KMS-11 (cell line): ENCODE measurements at regions not wholly inside any gene's neighbourhood (a gene's known extent, or its start where the extent isn't known, plus 50 kb on each side); places are given as distances from the start of the nearest gene placed in this dataset.

ENCODE experiments used
- H2AFZ ChIP-seq: fragments of 200-600 bp; sonication (generic); 2 replicates; pipeline ENCODE4 v1.6.1; 2016; ENCODE audit warnings: antibody characterized with exemption, mixed run types, low read depth
- H3K27ac ChIP-seq: fragments of 200-600 bp; sonication (generic); 2 replicates; pipeline ENCODE4 v1.6.1; 2016; ENCODE audit warnings: mild to moderate bottlenecking, mixed run types
- H3K27me3 ChIP-seq: fragments of 200-600 bp; sonication (generic); 2 replicates; pipeline ENCODE4 v1.6.1; 2017; ENCODE audit warnings: mild to moderate bottlenecking, low read depth, mixed run types, moderate library complexity; ENCODE audit not compliant: insufficient read depth
- H3K36me3 ChIP-seq: fragments of 200-600 bp; sonication (generic); 2 replicates; pipeline ENCODE4 v1.6.1; 2017; ENCODE audit warnings: mild to moderate bottlenecking, mixed run types; ENCODE audit not compliant: insufficient read depth
- H3K4me1 ChIP-seq: fragments of 200-600 bp; sonication (generic); 2 replicates; pipeline ENCODE4 v1.6.1; 2016; ENCODE audit warnings: mild to moderate bottlenecking, low read depth, mixed run types; ENCODE audit not compliant: poor library complexity, severe bottlenecking
- H3K4me2 ChIP-seq: fragments of 200-600 bp; sonication (generic); 2 replicates; pipeline ENCODE4 v1.7.0; 2016; ENCODE audit warnings: mild to moderate bottlenecking, mixed run types
- H3K4me3 ChIP-seq: fragments of 200-600 bp; sonication (generic); IDR thresholded peaks from 2 replicates; pipeline ENCODE4 v1.6.1; 2017; ENCODE audit warnings: low read depth, low read length, mixed read lengths; ENCODE audit not compliant: insufficient read depth
- H3K79me2 ChIP-seq: fragments of 200-600 bp; sonication (generic); 2 replicates; pipeline ENCODE4 v1.6.1; 2016; ENCODE audit warnings: low read depth, mixed run types; ENCODE audit not compliant: insufficient read depth
- H3K9ac ChIP-seq: fragments of 200-600 bp; sonication (generic); 2 replicates; pipeline ENCODE4 v1.6.1; 2016; ENCODE audit warnings: mild to moderate bottlenecking, mixed run types
- H4K20me1 ChIP-seq: fragments of 200-600 bp; sonication (generic); 2 replicates; pipeline ENCODE4 v1.6.1; 2016; ENCODE audit warnings: mild to moderate bottlenecking, mixed run types; ENCODE audit not compliant: insufficient read depth
- TF ChIP-seq, protein P1 (sequence below): fragments of 200-600 bp; sonication (generic); conservative IDR thresholded peaks from 2 replicates; pipeline ENCODE4 v1.6.1; 2017; ENCODE audit warnings: low read depth, mild to moderate bottlenecking, antibody characterized with exemption, low read length, moderate library complexity, mixed read lengths

DNA sequence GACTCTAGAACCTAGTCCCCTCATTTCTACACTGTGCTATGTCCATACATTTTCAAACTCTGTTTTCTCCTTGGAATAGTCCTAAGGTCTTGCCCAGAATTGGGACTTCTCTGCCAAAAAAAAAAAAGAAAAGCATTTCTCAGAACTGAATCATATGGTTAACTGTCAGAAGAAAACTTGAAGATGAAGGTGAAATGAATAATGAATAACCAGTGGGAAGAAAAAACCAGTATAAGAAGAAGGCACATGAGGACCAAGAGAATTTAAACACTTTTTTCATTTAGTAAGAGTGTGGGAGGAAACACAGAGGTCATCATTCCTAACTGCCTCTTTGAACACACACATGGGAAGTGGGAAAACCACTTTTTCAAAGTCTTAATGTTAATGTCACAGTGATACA, 197.7 kb downstream of the PRELID2 start:
- no peaks in the 10 kb centered on the region for H3K36me3 ChIP-seq
- H4K20me1 ChIP-seq, result no peaks in the 10 kb centered on the region
- H2AFZ ChIP-seq, result no peak overlapping the region
- no peak overlapping the region for H3K27ac ChIP-seq
- no peaks in the 10 kb centered on the region for H3K27me3 ChIP-seq
- TF ChIP-seq, protein P1, sequence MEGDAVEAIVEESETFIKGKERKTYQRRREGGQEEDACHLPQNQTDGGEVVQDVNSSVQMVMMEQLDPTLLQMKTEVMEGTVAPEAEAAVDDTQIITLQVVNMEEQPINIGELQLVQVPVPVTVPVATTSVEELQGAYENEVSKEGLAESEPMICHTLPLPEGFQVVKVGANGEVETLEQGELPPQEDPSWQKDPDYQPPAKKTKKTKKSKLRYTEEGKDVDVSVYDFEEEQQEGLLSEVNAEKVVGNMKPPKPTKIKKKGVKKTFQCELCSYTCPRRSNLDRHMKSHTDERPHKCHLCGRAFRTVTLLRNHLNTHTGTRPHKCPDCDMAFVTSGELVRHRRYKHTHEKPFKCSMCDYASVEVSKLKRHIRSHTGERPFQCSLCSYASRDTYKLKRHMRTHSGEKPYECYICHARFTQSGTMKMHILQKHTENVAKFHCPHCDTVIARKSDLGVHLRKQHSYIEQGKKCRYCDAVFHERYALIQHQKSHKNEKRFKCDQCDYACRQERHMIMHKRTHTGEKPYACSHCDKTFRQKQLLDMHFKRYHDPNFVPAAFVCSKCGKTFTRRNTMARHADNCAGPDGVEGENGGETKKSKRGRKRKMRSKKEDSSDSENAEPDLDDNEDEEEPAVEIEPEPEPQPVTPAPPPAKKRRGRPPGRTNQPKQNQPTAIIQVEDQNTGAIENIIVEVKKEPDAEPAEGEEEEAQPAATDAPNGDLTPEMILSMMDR, result no peak
- H3K4me1 ChIP-seq, result no peaks in the 10 kb centered on the region
- no peaks in the 10 kb centered on the region for H3K79me2 ChIP-seq
- no peak overlapping the region for H3K9ac ChIP-seq
- no peak overlapping the region for H3K4me2 ChIP-seq
- no peak overlapping the region for H3K4me3 ChIP-seq

DNA sequence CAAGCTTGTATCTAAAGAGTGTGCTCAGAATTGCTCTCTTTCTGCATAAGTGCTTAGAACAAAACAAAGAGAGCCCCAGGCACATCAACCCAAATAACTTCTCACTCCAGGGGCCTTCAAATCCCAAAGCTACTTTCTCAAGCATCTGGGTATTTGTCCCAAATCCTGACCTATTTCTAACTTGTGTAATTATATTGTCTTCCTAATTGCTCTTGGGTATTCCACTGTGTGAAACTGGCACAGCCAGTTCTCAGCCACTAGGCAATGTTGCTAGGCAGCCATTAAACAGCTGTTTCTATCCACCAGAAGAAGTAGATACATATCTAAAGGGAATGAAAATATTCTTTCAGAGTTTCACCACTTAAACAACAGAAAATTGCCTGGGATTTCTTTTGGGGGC, 198.8 kb downstream of the PRELID2 start:
- H3K9ac ChIP-seq, result no peak overlapping the region
- no peak overlapping the region for H3K4me2 ChIP-seq
- H3K27ac ChIP-seq, result no peak overlapping the region
- TF ChIP-seq, protein P1, result no peak
- no peaks in the 10 kb centered on the region for H3K27me3 ChIP-seq
- no peak overlapping the region for H3K4me3 ChIP-seq
- no peaks in the 10 kb centered on the region for H3K4me1 ChIP-seq
- H3K79me2 ChIP-seq, result no peaks in the 10 kb centered on the region
- H4K20me1 ChIP-seq, result no peaks in the 10 kb centered on the region
- no peaks in the 10 kb centered on the region for H3K36me3 ChIP-seq
- H2AFZ ChIP-seq, result no peak overlapping the region

DNA sequence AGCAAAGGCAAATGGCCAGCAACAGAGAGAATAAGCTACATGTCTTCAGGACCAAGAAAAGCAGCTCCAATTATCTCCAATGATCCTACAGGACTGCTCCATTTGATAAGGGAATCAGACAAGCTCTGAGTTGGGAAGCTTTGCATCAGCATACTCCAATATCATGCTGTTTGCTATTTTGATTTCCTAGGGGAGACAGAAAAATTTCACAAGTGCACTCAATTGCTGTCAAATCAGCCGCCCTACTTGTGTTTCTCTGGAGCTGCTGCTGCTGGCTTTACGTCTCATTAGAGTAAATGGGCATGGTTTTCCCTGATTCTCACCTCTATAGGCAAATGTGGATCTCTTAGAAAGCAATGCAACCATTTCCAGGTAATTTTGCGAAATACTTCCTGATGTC, 201.7 kb downstream of the PRELID2 start:
- Histone ChIP-seq H3K4me1 (peaks cover 12% of the 10 kb centered on the region), H3K9ac (no peak overlapping the region), H3K27ac (no peak overlapping the region), H4K20me1 (no peaks in the 10 kb centered on the region), H3K36me3 (no peaks in the 10 kb centered on the region), H3K4me3 (no peak overlapping the region), H3K79me2 (no peaks in the 10 kb centered on the region), H3K4me2 (no peak overlapping the region), H3K27me3 (no peaks in the 10 kb centered on the region), H2AFZ (no peak overlapping the region)
- TF ChIP-seq, protein P1, result no peak

DNA sequence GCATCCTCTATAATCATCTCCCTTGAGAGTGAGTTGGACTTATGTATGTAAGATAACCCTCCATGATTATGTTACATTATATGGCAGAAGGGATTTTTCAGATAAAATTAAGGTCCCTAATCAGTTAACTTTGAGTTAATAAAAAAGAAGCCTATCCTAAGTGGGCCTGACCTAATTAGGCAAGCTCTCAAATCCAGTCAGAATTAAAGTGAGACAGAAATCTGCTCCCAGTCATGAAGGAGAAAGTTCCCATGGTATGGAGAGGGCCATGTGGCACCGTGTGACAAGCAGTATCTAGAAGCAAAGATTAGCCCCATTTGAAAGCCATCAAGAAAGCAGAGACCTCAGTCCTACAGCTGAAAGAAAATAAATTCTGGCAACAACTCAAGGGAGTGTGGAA, 202.4 kb downstream of the PRELID2 start:
- Histone ChIP-seq H3K4me1 (peaks cover 13% of the 10 kb centered on the region), H4K20me1 (no peaks in the 10 kb centered on the region), H3K79me2 (no peaks in the 10 kb centered on the region), H3K9ac (no peak overlapping the region), H3K4me2 (no peak overlapping the region), H3K27me3 (no peaks in the 10 kb centered on the region), H3K36me3 (no peaks in the 10 kb centered on the region), H2AFZ (no peak overlapping the region), H3K4me3 (no peak overlapping the region), H3K27ac (no peak overlapping the region)
- TF ChIP-seq, protein P1, result no peak

DNA sequence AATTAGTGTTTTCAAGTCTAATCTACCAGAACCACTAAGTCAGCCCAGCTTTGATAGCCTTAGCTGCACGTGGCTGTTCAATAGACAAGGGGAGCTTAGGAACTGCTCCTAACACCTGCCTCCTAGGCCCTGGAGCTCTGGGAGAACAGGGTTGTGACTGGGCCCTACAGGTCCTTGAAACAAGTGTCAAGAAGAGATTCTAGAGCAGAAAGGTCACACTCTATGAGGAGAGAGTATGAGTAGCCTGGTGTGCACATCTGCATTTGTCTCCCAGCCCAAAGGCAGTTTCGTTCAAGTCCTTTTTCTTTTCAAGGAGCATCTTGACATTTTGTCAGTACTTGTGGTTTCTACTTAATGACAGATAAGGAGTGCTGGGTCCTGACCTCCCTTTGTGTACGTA, 206.1 kb downstream of the PRELID2 start:
- Histone ChIP-seq H3K79me2 (no peaks in the 10 kb centered on the region), H2AFZ (no peak overlapping the region), H3K4me3 (no peak overlapping the region), H3K9ac (no peak overlapping the region), H4K20me1 (no peaks in the 10 kb centered on the region), H3K36me3 (no peaks in the 10 kb centered on the region), H3K27ac (no peak overlapping the region), H3K4me2 (no peak overlapping the region), H3K27me3 (no peaks in the 10 kb centered on the region), H3K4me1 (peaks cover 13% of the 10 kb centered on the region)
- TF ChIP-seq, protein P1, result no peak
